ENCODE measurements at regions not wholly inside any gene's neighbourhood (a gene's known extent, or its start where the extent isn't known, plus 50 kb on each side); places are given as distances from the start of the nearest gene placed in this dataset.
A peak's percentile ranks its signal among the peaks of the same experiment; 100 is the strongest.

GRCh38 chr1:98813738-98814309 is 152.3 kb downstream of the SNX7 start:
- no peak for DNase-seq (ENCODE audit: low read depth)

GRCh38 chr1:98817821-98818220 is 156.3 kb downstream of the SNX7 start:
- no peak for DNase-seq (ENCODE audit: low read depth)

GRCh38 chr1:98821379-98821778 is 159.9 kb downstream of the SNX7 start:
- DNase-seq (ENCODE audit: low read depth) = no peak

GRCh38 chr1:98824736-98825135 is 163.2 kb downstream of the SNX7 start:
- DNase-seq (ENCODE audit: low read depth) = no peak

GRCh38 chr1:98827041-98827440 is 165.5 kb downstream of the SNX7 start:
- no peak for DNase-seq (ENCODE audit: low read depth)

GRCh38 chr1:98839840-98840239 is 164.8 kb downstream of the PLPPR5 start:
- DNase-seq (ENCODE audit: low read depth) = peak; percentile 38

Data from fibroblast of gingiva (primary cell).